ENCODE measurements at regions not wholly inside any gene's neighbourhood (a gene's known extent, or its start where the extent isn't known, plus 50 kb on each side); places are given as distances from the start of the nearest gene placed in this dataset.

GRCh38 chr4:65023883-65024670, 614.8 kb upstream of the TECRL start:
- Histone ChIP-seq H3K36me3 (ENCODE audit: control insufficient read depth, insufficient read depth, low read length) (no peaks in the 10 kb centered on the region), H3K4me3 (ENCODE audit: low read depth in 2 of 2, low read length in 2 of 2) (no peak overlapping the region), H3K27ac (ENCODE audit: low read length) (no peak overlapping the region), H3K4me1 (ENCODE audit: control insufficient read depth, insufficient read depth, low read length) (no peaks in the 10 kb centered on the region), H3K9me3 (ENCODE audit: control insufficient read depth, insufficient read depth, low read depth, low read length) (no peaks in the 10 kb centered on the region), H3K27me3 (ENCODE audit: control insufficient read depth, insufficient read depth, low read length) (no peaks in the 10 kb centered on the region)
- no peak for ATAC-seq
- in situ Hi-C loops (cut with HindIII; ENCODE audit: low pct_unique_long_range_greater_than_20kb, low sequenced_read_pairs), result no loop called here
- no TSS peak for BruUV-seq (replicated peaks)
- POLR2A ChIA-PET, result no interaction called here
- intact Hi-C loops (cut with micrococcal nuclease; ENCODE audit: unreplicated experiment), result no loop called here
- CTCF ChIA-PET, result no interaction called here
- TF ChIP-seq SIN3A (IDR thresholded peaks at IDR 0.05; ENCODE audit: borderline replicate concordance, insufficient read depth, low read depth, low read length), result no peak
- DNase-seq (ENCODE audit: low read depth, low spot score), result no peak

- Histone ChIP-seq H3K36me3 (ENCODE audit: control insufficient read depth, insufficient read depth, low read length) (no peaks in the 10 kb centered on the region), H3K4me3 (ENCODE audit: low read depth in 2 of 2, low read length in 2 of 2) (no peak overlapping the region), H3K27ac (ENCODE audit: low read length) (no peak overlapping the region), H3K4me1 (ENCODE audit: control insufficient read depth, insufficient read depth, low read length) (no peaks in the 10 kb centered on the region), H3K9me3 (ENCODE audit: control insufficient read depth, insufficient read depth, low read depth, low read length) (no peaks in the 10 kb centered on the region), H3K27me3 (ENCODE audit: control insufficient read depth, insufficient read depth, low read length) (no peaks in the 10 kb centered on the region)
- POLR2A ChIA-PET, result no interaction called here
- BruUV-seq (replicated peaks), result no TSS peak
- in situ Hi-C loops (cut with HindIII; ENCODE audit: low pct_unique_long_range_greater_than_20kb, low sequenced_read_pairs), result no loop called here
- ATAC-seq (no peak), DNase-seq (ENCODE audit: low read depth, low spot score) (no peak)
- no peak for TF ChIP-seq TCF7L2 (IDR thresholded peaks at IDR 0.05; ENCODE audit: low read depth, low read length)
- TF ChIP-seq SIN3A (IDR thresholded peaks at IDR 0.05; ENCODE audit: borderline replicate concordance, insufficient read depth, low read depth, low read length), result no peak
- no peak for TF ChIP-seq POLR2AphosphoS5 (IDR thresholded peaks at IDR 0.05; ENCODE audit: low read depth, low read length)
- TF ChIP-seq, protein P1, sequence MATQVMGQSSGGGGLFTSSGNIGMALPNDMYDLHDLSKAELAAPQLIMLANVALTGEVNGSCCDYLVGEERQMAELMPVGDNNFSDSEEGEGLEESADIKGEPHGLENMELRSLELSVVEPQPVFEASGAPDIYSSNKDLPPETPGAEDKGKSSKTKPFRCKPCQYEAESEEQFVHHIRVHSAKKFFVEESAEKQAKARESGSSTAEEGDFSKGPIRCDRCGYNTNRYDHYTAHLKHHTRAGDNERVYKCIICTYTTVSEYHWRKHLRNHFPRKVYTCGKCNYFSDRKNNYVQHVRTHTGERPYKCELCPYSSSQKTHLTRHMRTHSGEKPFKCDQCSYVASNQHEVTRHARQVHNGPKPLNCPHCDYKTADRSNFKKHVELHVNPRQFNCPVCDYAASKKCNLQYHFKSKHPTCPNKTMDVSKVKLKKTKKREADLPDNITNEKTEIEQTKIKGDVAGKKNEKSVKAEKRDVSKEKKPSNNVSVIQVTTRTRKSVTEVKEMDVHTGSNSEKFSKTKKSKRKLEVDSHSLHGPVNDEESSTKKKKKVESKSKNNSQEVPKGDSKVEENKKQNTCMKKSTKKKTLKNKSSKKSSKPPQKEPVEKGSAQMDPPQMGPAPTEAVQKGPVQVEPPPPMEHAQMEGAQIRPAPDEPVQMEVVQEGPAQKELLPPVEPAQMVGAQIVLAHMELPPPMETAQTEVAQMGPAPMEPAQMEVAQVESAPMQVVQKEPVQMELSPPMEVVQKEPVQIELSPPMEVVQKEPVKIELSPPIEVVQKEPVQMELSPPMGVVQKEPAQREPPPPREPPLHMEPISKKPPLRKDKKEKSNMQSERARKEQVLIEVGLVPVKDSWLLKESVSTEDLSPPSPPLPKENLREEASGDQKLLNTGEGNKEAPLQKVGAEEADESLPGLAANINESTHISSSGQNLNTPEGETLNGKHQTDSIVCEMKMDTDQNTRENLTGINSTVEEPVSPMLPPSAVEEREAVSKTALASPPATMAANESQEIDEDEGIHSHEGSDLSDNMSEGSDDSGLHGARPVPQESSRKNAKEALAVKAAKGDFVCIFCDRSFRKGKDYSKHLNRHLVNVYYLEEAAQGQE (IDR thresholded peaks at IDR 0.05; ENCODE audit: insufficient read depth in 1 of 2, low read depth in 2 of 2, low read length in 1 of 2), result no peak
- no peak for TF ChIP-seq CTCF (IDR thresholded peaks at IDR 0.05)
- CTCF ChIA-PET, result no interaction called here
- intact Hi-C loops (cut with micrococcal nuclease; ENCODE audit: unreplicated experiment), result no loop called here
Measured at GRCh38 chr4:65023081-65023480, 613.8 kb upstream of the TECRL start.

- CTCF ChIA-PET, result no interaction called here
- no peak overlapping the region for H3K27ac ChIP-seq (ENCODE audit: low read length)
- intact Hi-C loops (cut with micrococcal nuclease; ENCODE audit: unreplicated experiment), result no loop called here
- H3K36me3 ChIP-seq (ENCODE audit: control insufficient read depth, insufficient read depth, low read length), result no peaks in the 10 kb centered on the region
- POLR2A ChIA-PET, result interaction anchor here (0.7 kb wide), 1 partner anchor 9 kb away, joined by 3 read pairs; no protein-coding TSS in a partner anchor
- DNase-seq (ENCODE audit: low read depth, low spot score) (no peak), ATAC-seq (no peak)
- in situ Hi-C loops (cut with HindIII; ENCODE audit: low pct_unique_long_range_greater_than_20kb, low sequenced_read_pairs), result no loop called here
- no TSS peak for BruUV-seq (replicated peaks)
- no peak overlapping the region for H3K4me3 ChIP-seq (ENCODE audit: low read depth in 2 of 2, low read length in 2 of 2)
- H3K4me1 ChIP-seq (ENCODE audit: control insufficient read depth, insufficient read depth, low read length), result no peaks in the 10 kb centered on the region
- TF ChIP-seq CTCF (IDR thresholded peaks at IDR 0.05) (no peak), SIN3A (IDR thresholded peaks at IDR 0.05; ENCODE audit: borderline replicate concordance, insufficient read depth, low read depth, low read length) (no peak), TCF7L2 (IDR thresholded peaks at IDR 0.05; ENCODE audit: low read depth, low read length) (no peak), POLR2AphosphoS5 (IDR thresholded peaks at IDR 0.05; ENCODE audit: low read depth, low read length) (no peak)
- TF ChIP-seq, protein P1 (IDR thresholded peaks at IDR 0.05; ENCODE audit: insufficient read depth in 1 of 2, low read depth in 2 of 2, low read length in 1 of 2), result no peak
- H3K9me3 ChIP-seq (ENCODE audit: control insufficient read depth, insufficient read depth, low read depth, low read length), result no peaks in the 10 kb centered on the region
- H3K27me3 ChIP-seq (ENCODE audit: control insufficient read depth, insufficient read depth, low read length), result no peaks in the 10 kb centered on the region
Measured at GRCh38 chr4:65021737-65022136, 612.5 kb upstream of the TECRL start.

Measured in Panc1 (cell line).